K562 (cell line): ENCODE measurements at regions not wholly inside any gene's neighbourhood (a gene's known extent, or its start where the extent isn't known, plus 50 kb on each side); places are given as distances from the start of the nearest gene placed in this dataset.

Experiments
- ATAC-seq: fragments of 200-7000 bp; cut with Tn5 transposase; 3 replicates; pipeline ENCODE4 v1.9.1; 2020; ENCODE audit warnings: moderate library complexity
- BruUV-seq: library from RNA; stranded (reverse); fragments of 400-500 nt; replicated peaks from 2 replicates; lab custom pipeline; 2021; lab: Mats Ljungman, UMichigan
- CTCF ChIA-PET: fragments of 300-600 bp; formaldehyde crosslinking; extraction: SDS; loops from one replicate; lab custom pipeline; 2021; ENCODE audit warnings: low intra/inter-chr PET ratio; lab: Yijun Ruan, JAX
- POLR2A ChIA-PET: fragments of 300-600, 350-650 bp; sonication (Branson Sonifier 250); formaldehyde crosslinking; extraction: SDS; loops from one replicate; lab custom pipeline; 2021; ENCODE audit warnings: antibody characterized with exemption, inconsistent platforms; lab: Yijun Ruan, JAX
- DNase-seq, 4 experiments: peaks; one replicate each; pipeline versions ENCODE4 v3.0.0 to v3.0.0-alpha.2; 2011 to 2018; ENCODE audit warnings: low spot score in 3 of 4, mixed read lengths in 3 of 4; ENCODE audit errors: extremely low read depth in 1 of 4
- FAIRE-seq: peaks from 2 replicates; lab custom pipeline; 2011; peaks lifted over from hg19 to GRCh38; lab: Jason Lieb, UNC
- H2AFZ ChIP-seq: 2 replicates; pipeline ENCODE4 v1.6.0; 2011; ENCODE audit warnings: low read depth, low read length, control low read depth, inconsistent platforms
- H3K27ac ChIP-seq: fragments of 200-600 bp; 3 replicates; pipeline ENCODE4 v1.8.0; 2011; ENCODE audit warnings: low read depth, mild to moderate bottlenecking, control low read depth, inconsistent platforms, low read length, moderate library complexity, mixed read lengths; ENCODE audit errors: extremely low read depth
- H3K27me3 ChIP-seq, 2 experiments: fragments of 300-600 bp in 1 of 2; 2 replicates in 1 of 2; 3 replicates in 1 of 2; pipeline versions ENCODE4 v1.6.0 to v1.8.0; 2011; ENCODE audit warnings: inconsistent platforms in 2 of 2, low read length in 2 of 2, mild to moderate bottlenecking in 1 of 2, mixed read lengths in 1 of 2, moderate library complexity in 1 of 2; ENCODE audit not compliant: control insufficient read depth in 2 of 2, insufficient read depth in 2 of 2
- H3K36me3 ChIP-seq: fragments of 300-600 bp; 3 replicates; pipeline ENCODE4 v1.8.0; 2011; ENCODE audit warnings: mild to moderate bottlenecking, low read length, inconsistent platforms; ENCODE audit not compliant: control insufficient read depth, insufficient read depth
- H3K4me1 ChIP-seq, 2 experiments: fragments of 200-600 bp in 1 of 2; replicated peaks in 1 of 2; 2 replicates in 1 of 2; 3 replicates in 1 of 2; pipeline versions ENCODE4 v1.5.1 to v1.8.0; 2011; ENCODE audit warnings: inconsistent platforms in 2 of 2, low read length in 2 of 2, mild to moderate bottlenecking in 1 of 2, mixed read lengths in 1 of 2, moderate library complexity in 1 of 2; ENCODE audit not compliant: control insufficient read depth in 2 of 2, insufficient read depth in 2 of 2
- H3K4me2 ChIP-seq: 2 replicates; pipeline ENCODE4 v1.6.1; 2011; ENCODE audit warnings: low read length, control low read depth, inconsistent platforms, mixed read lengths; ENCODE audit not compliant: insufficient read depth
- H3K4me3 ChIP-seq: fragments of 200-600 bp; sonication (generic), shearing (Covaris generic); 2 replicates; pipeline ENCODE4 v1.5.1; 2016; ENCODE audit warnings: control low read depth, inconsistent platforms
- H3K79me2 ChIP-seq: fragments of 200-600 bp; 3 replicates; pipeline ENCODE4 v1.8.0; 2011; ENCODE audit warnings: low read length, inconsistent platforms; ENCODE audit not compliant: control insufficient read depth, insufficient read depth
- H3K9ac ChIP-seq, 2 experiments: 2 replicates each; pipeline versions ENCODE4 v1.6.0 to v1.6.1; 2011; ENCODE audit warnings: low read depth in 2 of 2, low read length in 2 of 2, control low read depth in 1 of 2, inconsistent platforms in 1 of 2, mild to moderate bottlenecking in 1 of 2, mixed read lengths in 1 of 2; ENCODE audit not compliant: insufficient read depth in 1 of 2
- H3K9me1 ChIP-seq: one replicate; pipeline ENCODE4 v1.6.0; 2011; ENCODE audit warnings: inconsistent platforms, mild to moderate bottlenecking, low read length, moderate library complexity; ENCODE audit not compliant: control insufficient read depth, insufficient read depth
- H3K9me3 ChIP-seq: replicated peaks from 2 replicates; pipeline ENCODE4 v1.5.1; 2011; ENCODE audit warnings: low read depth, low read length, inconsistent platforms; ENCODE audit not compliant: control insufficient read depth, insufficient read depth
- H4K20me1 ChIP-seq: replicated peaks from 2 replicates; pipeline ENCODE4 v1.6.1; 2011; ENCODE audit warnings: low read length, inconsistent platforms, mixed read lengths; ENCODE audit not compliant: control insufficient read depth, insufficient read depth
- GTF2F1 ChIP-seq: IDR thresholded peaks from 2 replicates; pipeline ENCODE4 v1.6.1; 2011; ENCODE audit warnings: low read depth, low read length, improper control_type of control experiment
- KDM2B ChIP-seq: fragments of 250-450 bp; sonication (Bioruptor Pico); IDR thresholded peaks from 2 replicates; pipeline ENCODE4 v1.8.0; 2021; ENCODE audit warnings: mild to moderate bottlenecking, moderate library complexity
- MLLT1 ChIP-seq, 2 experiments: fragments of 450-650 bp; IDR thresholded peaks; 2 replicates each; pipeline ENCODE4 v1.6.1; 2016
- NFXL1 ChIP-seq: fragments of 450-650 bp; formaldehyde crosslinking; IDR thresholded peaks from 2 replicates; pipeline ENCODE4 v1.4.0; 2021; ENCODE audit warnings: mild to moderate bottlenecking
- NUFIP1 ChIP-seq: fragments of 450-650 bp; IDR thresholded peaks from 2 replicates; pipeline ENCODE4 v1.6.1; 2018; ENCODE audit not compliant: partially characterized antibody
- OTX1 ChIP-seq: fragments of 450-650 bp; formaldehyde crosslinking; IDR thresholded peaks from 2 replicates; pipeline ENCODE4 v1.4.0; 2022; ENCODE audit warnings: mild to moderate bottlenecking
- PATZ1 ChIP-seq: fragments of 250-450 bp; sonication (Bioruptor Pico); IDR thresholded peaks from 2 replicates; pipeline ENCODE4 v1.5.0; 2020; ENCODE audit warnings: mild to moderate bottlenecking, borderline replicate concordance
- ZNF280A ChIP-seq: fragments of 450-650 bp; IDR thresholded peaks from 2 replicates; pipeline ENCODE4 v1.6.1; 2018; ENCODE audit warnings: mild to moderate bottlenecking, low read depth; ENCODE audit not compliant: partially characterized antibody
- ZNF395 ChIP-seq: fragments of 200-800 bp; sonication (Bioruptor generic); IDR thresholded peaks from 2 replicates; pipeline ENCODE4 v1.6.1; 2017; ENCODE audit warnings: missing genetic modification characterization, missing compliant biosample characterization
- ZNF77 ChIP-seq: fragments of 250-450 bp; sonication (Bioruptor Pico); IDR thresholded peaks from 2 replicates; pipeline ENCODE4 v1.5.0; 2020
- WGBS: fragments of 100-300 bp; shearing (Covaris generic); methylation state at CpG from one replicate; pipeline ENCODE4 v1.1.6; 2016; ENCODE audit warnings: low coverage, mixed read lengths; ENCODE audit not compliant: insufficient coverage; ENCODE audit errors: missing lambda C conversion rate; 5-methylcytosine and 5-hydroxymethylcytosine counted together
- in situ Hi-C: fragments of 300-500 bp; cut with MboI; formaldehyde crosslinking; loops from 4 replicates; pipeline ENCODE4 v1.15.0; 2018; ENCODE audit warnings: inconsistent platforms, mixed read lengths
- intact Hi-C: fragments of 100-400 bp; cut with micrococcal nuclease; formaldehyde crosslinking; loops from 2 replicates; pipeline ENCODE4 v1.14.2; 2022

GRCh38 chr5:29518176-29518575 lies 1675.3 kb upstream of the CDH6 start:
- 0% methylated on average over 2 of the region's 2 CpGs for WGBS
- Histone ChIP-seq H3K79me2 (no peaks in the 10 kb centered on the region), H3K4me3 (no peak overlapping the region), H2AFZ (no peak overlapping the region), H3K27me3 (no peaks in the 10 kb centered on the region), H3K9me1 (no peaks in the 10 kb centered on the region), H3K36me3 (no peaks in the 10 kb centered on the region), H3K4me1 (no peaks in the 10 kb centered on the region)
- in situ Hi-C loops, result no loop called here
- ATAC-seq, result no peak
- no TSS peak for BruUV-seq
- POLR2A ChIA-PET, result no interaction called here
- no peak for FAIRE-seq
- CTCF ChIA-PET, result no interaction called here
- TF ChIP-seq PATZ1 (no peak), NUFIP1 (no peak)
- TF ChIP-seq, all 486 proteins: peak for 0
- Histone ChIP-seq H3K27ac (no peak overlapping the region), H3K9ac (no peak overlapping the region), H3K4me2 (no peak overlapping the region), H4K20me1 (no peaks in the 10 kb centered on the region), H3K9me3 (no peaks in the 10 kb centered on the region)
- DNase-seq, result no peak
- intact Hi-C loops, result no loop called here

- H3K27ac ChIP-seq, result no peak overlapping the region
- intact Hi-C loops, result no loop called here
- in situ Hi-C loops, result no loop called here
- FAIRE-seq (no peak), ATAC-seq (no peak), DNase-seq (no peak)
- H3K4me3 ChIP-seq, result no peak overlapping the region
- ChIA-PET POLR2A (no interaction called here), CTCF (no interaction called here)
- H2AFZ ChIP-seq, result no peak overlapping the region
- WGBS, result 8% methylated on average over 2 of the region's 2 CpGs
- no peaks in the 10 kb centered on the region for H3K27me3 ChIP-seq
- H3K9ac ChIP-seq, result no peak overlapping the region
- H3K4me1 ChIP-seq, result no peaks in the 10 kb centered on the region
- H3K9me3 ChIP-seq, result no peaks in the 10 kb centered on the region
- no peaks in the 10 kb centered on the region for H3K36me3 ChIP-seq
- H3K9me1 ChIP-seq, result no peaks in the 10 kb centered on the region
- H4K20me1 ChIP-seq, result no peaks in the 10 kb centered on the region
- no peak overlapping the region for H3K4me2 ChIP-seq
- no peaks in the 10 kb centered on the region for H3K79me2 ChIP-seq
- BruUV-seq, result no TSS peak
- TF ChIP-seq OTX1, result no peak
- no peak for TF ChIP-seq MLLT1 (IDR thresholded peaks at IDR 0.05)
- no peak for TF ChIP-seq ZNF280A
- TF ChIP-seq GTF2F1, result no peak
- no peak for TF ChIP-seq ZNF395
- no peak for TF ChIP-seq KDM2B (CRISPR knock-in tag)
- no peak for TF ChIP-seq NFXL1 (CRISPR knock-in tag)
- no peak for TF ChIP-seq ZNF77
Observed at GRCh38 chr5:29516224-29516623, 1677.3 kb upstream of the CDH6 start.
